GM21381 (cell line): ENCODE measurements at regions not wholly inside any gene's neighbourhood (a gene's known extent, or its start where the extent isn't known, plus 50 kb on each side); places are given as distances from the start of the nearest gene placed in this dataset.
"Not testable (repeated sequence)": the region's sequence is repeated elsewhere in the genome, so short reads cannot be mapped to it uniquely, and the experiment has no call there.

ENCODE experiments used
- ATAC-seq: cut with Tn5 transposase; IDR thresholded peaks from one replicate; pipeline ENCODE4 v1.9.1; 2021; ENCODE audit warnings: mild to moderate bottlenecking, moderate library complexity; ENCODE audit not compliant: unreplicated experiment

- ATAC-seq: no peak
These were observed 711.7 kb downstream of the EDEM1 start for GRCh38 chr3:5899014-5899761.

GRCh38 chr3:5917932-5918331, 730.4 kb downstream of the EDEM1 start:
- no peak for ATAC-seq

GRCh38 chr3:5918626-5919025, 731.1 kb downstream of the EDEM1 start:
- ATAC-seq: no peak

- no peak for ATAC-seq
These were observed 741.5 kb downstream of the EDEM1 start for GRCh38 chr3:5929027-5929426.

- not testable (repeated sequence) for ATAC-seq
These were observed 756.6 kb downstream of the EDEM1 start for GRCh38 chr3:5944061-5944460.

GRCh38 chr3:5948084-5948483, 760.6 kb downstream of the EDEM1 start:
- no peak for ATAC-seq

- ATAC-seq: no peak
These were observed 763.5 kb downstream of the EDEM1 start for GRCh38 chr3:5951026-5951425.

GRCh38 chr3:5972586-5972985, 785.1 kb downstream of the EDEM1 start:
- no peak for ATAC-seq

GRCh38 chr3:5974630-5975322, 787.3 kb downstream of the EDEM1 start:
- no peak for ATAC-seq

GRCh38 chr3:5977331-5977730, 789.8 kb downstream of the EDEM1 start:
- no peak for ATAC-seq

- ATAC-seq: no peak
These were observed 793.0 kb downstream of the EDEM1 start for GRCh38 chr3:5980475-5980874.

GRCh38 chr3:5994651-5995050, 807.1 kb downstream of the EDEM1 start:
- ATAC-seq: no peak

GRCh38 chr3:6018456-6018855, 830.9 kb downstream of the EDEM1 start:
- ATAC-seq: no peak

- ATAC-seq: no peak
These were observed 835.1 kb downstream of the EDEM1 start for GRCh38 chr3:6022621-6023020.

GRCh38 chr3:6025032-6025431, 835.9 kb upstream of the GRM7 start:
- no peak for ATAC-seq

- not testable (repeated sequence) for ATAC-seq
These were observed 830.3 kb upstream of the GRM7 start for GRCh38 chr3:6030648-6031047.

- ATAC-seq: no peak
These were observed 825.3 kb upstream of the GRM7 start for GRCh38 chr3:6035626-6036025.

GRCh38 chr3:6039971-6040370, 820.9 kb upstream of the GRM7 start:
- ATAC-seq: no peak

- no peak for ATAC-seq
These were observed 819.0 kb upstream of the GRM7 start for GRCh38 chr3:6041894-6042293.

- no peak for ATAC-seq
These were observed 813.9 kb upstream of the GRM7 start for GRCh38 chr3:6047016-6047415.

GRCh38 chr3:6060251-6060650, 800.7 kb upstream of the GRM7 start:
- no peak for ATAC-seq
